Heart left ventricle (tissue), 16 donors: ENCODE measurements at regions not wholly inside any gene's neighbourhood (a gene's known extent, or its start where the extent isn't known, plus 50 kb on each side); places are given as distances from the start of the nearest gene placed in this dataset.

ENCODE experiments used
- ATAC-seq, 4 donors: fragments of 200-7000 bp; cut with Tn5 transposase; one replicate each; pipeline ENCODE4 v1.9.1; 2020 to 2022; ENCODE audit warnings: moderate library complexity in 4 of 4, mild to moderate bottlenecking in 3 of 4, moderate number of reproducible peaks in 1 of 4
- DNase-seq, 5 donors: peaks; one replicate each; pipeline ENCODE4 v3.0.0-alpha.2; 2020
- H3K27ac ChIP-seq, 12 donors: fragments of 200-600 bp; sonication (generic) in 4 of 12; one replicate each; pipeline versions ENCODE4 v1.5.0 to v1.8.0; 2016 to 2022; ENCODE audit warnings: mild to moderate bottlenecking in 2 of 12
- H3K27me3 ChIP-seq, 9 donors: fragments of 200-600 bp; sonication (generic) in 2 of 9; one replicate each; pipeline versions ENCODE4 v1.5.1 to v1.8.0; 2016 to 2022; ENCODE audit warnings: mild to moderate bottlenecking in 3 of 9
- H3K36me3 ChIP-seq, 9 donors: fragments of 200-600 bp; sonication (generic) in 2 of 9; one replicate each; pipeline versions ENCODE4 v1.5.0 to v1.8.0; 2018 to 2022; ENCODE audit warnings: mild to moderate bottlenecking in 2 of 9
- H3K4me1 ChIP-seq, 12 donors: fragments of 200-600 bp; sonication (generic) in 4 of 12; one replicate each; pipeline versions ENCODE4 v1.5.0 to v1.8.0; 2016 to 2022; ENCODE audit warnings: mild to moderate bottlenecking in 3 of 12
- H3K4me3 ChIP-seq, 12 donors: fragments of 200-600 bp; sonication (generic) in 4 of 12; one replicate each; pipeline versions ENCODE4 v1.5.0 to v1.8.0; 2017 to 2022; ENCODE audit warnings: mild to moderate bottlenecking in 9 of 12, moderate library complexity in 4 of 12
- H3K9me3 ChIP-seq, 12 donors: fragments of 200-600 bp; sonication (generic) in 4 of 12; one replicate each; pipeline versions ENCODE4 v1.5.0 to v1.8.0; 2016 to 2022; ENCODE audit warnings: mild to moderate bottlenecking in 1 of 12
- CTCF ChIP-seq, 12 donors: fragments of 200-600 bp; sonication (generic) in 4 of 12; IDR thresholded peaks; one replicate each; pipeline versions ENCODE4 v1.5.0 to v1.8.0; 2018 to 2022; ENCODE audit warnings: antibody characterized with exemption in 12 of 12, mild to moderate bottlenecking in 5 of 12
- POLR2A ChIP-seq, 2 donors: fragments of 450-650 bp; IDR thresholded peaks; one replicate each; pipeline ENCODE4 v1.6.1; 2017; ENCODE audit warnings: antibody characterized with exemption in 2 of 2, mild to moderate bottlenecking in 2 of 2, moderate library complexity in 2 of 2
- WGBS, 4 donors: extraction: QIAGEN DNeasy Blood & Tissue Kit in 2 of 4; methylation state at CpG; one replicate each; pipeline versions ENCODE4 v1.1.5 to v1.1.7; 2013 to 2018; 5-methylcytosine and 5-hydroxymethylcytosine counted together
- intact Hi-C, 10 donors: fragments of 100-400 bp; cut with DNase I; formaldehyde crosslinking; loops; one replicate each; pipeline versions ENCODE4 v1.11.1 to v1.14.2; 2022
- donor health status: ischemic (EF 13 %, LVEDD 7.1; RV severe dilation, severe dysfunction).
- donor health status: healthy with polysubstance abuse.
- donor health status: DM: no; HTN: yes; CAD: no.
- donor health status: DM: no; HTN: no; CAD: no.
- donor health status: ischemic (EF 25% LVEDD 6.9; RV normal size, moderate dysfunction).
- donor health status: ischemic (EF 25% LVEDD 5.7; RV mildly dilated, moderate dysfunction).
- donor health status: healthy.
- donor health status: DM: yes; HTN: yes; CAD: no.
- donor health status: ischemic (EF 35%, LVEDD 5.7; RV mildly dilated, moderate dysfunction).
- donor health status: nonischemic (EF 11% LVEDD 7.7; RV severe dilation, severe dysfunction).
- donor health status: DM: yes; HTN: yes; CAD: no.
- donor health status: PGD.
- donor health status: ischemic (EF 29% LVEDD 5.4; RV normal size, mild dysfunction).
- donor health status: nonischemic (EF 23%, LVEDD 6.1; RV moderate dilation, normal function).

- no peak for ATAC-seq
- intact Hi-C loops: no loop called here
- Histone ChIP-seq H3K27me3 (peaks cover 0 to 4% (median 0%) of the 10 kb centered on the region in 9 donors), H3K27ac (no peak overlapping the region), H3K36me3 (no peaks in the 10 kb centered on the region), H3K9me3 (no peaks in the 10 kb centered on the region), H3K4me1 (no peaks in the 10 kb centered on the region), H3K4me3 (no peak overlapping the region)
- no peak for DNase-seq
- no peak for TF ChIP-seq CTCF (IDR thresholded peaks at IDR 0.05)
- TF ChIP-seq POLR2A (IDR thresholded peaks at IDR 0.05): no peak
These were observed 215.5 kb upstream of the CYRIA start for GRCh38 chr2:16881122-16881521.

- 48 to 69% (median 65%) methylated on average over 2 of the region's 2 CpGs for WGBS, 4 donors
- Histone ChIP-seq H3K4me3 (no peak overlapping the region), H3K27me3 (no peaks in the 10 kb centered on the region), H3K9me3 (no peaks in the 10 kb centered on the region), H3K27ac (no peak overlapping the region), H3K4me1 (no peaks in the 10 kb centered on the region), H3K36me3 (no peaks in the 10 kb centered on the region)
- no peak for DNase-seq
- TF ChIP-seq POLR2A (IDR thresholded peaks at IDR 0.05): no peak
- no peak for TF ChIP-seq CTCF (IDR thresholded peaks at IDR 0.05)
- intact Hi-C loops: no loop called here
- no peak for ATAC-seq
These were observed 205.8 kb upstream of the CYRIA start for GRCh38 chr2:16871411-16871810.

- Histone ChIP-seq H3K4me1 (no peaks in the 10 kb centered on the region), H3K27ac (no peak overlapping the region), H3K9me3 (no peaks in the 10 kb centered on the region), H3K4me3 (no peak overlapping the region), H3K27me3 (no peaks in the 10 kb centered on the region), H3K36me3 (no peaks in the 10 kb centered on the region)
- intact Hi-C loops: no loop called here
- WGBS, 4 donors: 81 to 85% (median 83%) methylated on average over 5 of the region's 5 CpGs
- TF ChIP-seq CTCF (IDR thresholded peaks at IDR 0.05): no peak
- no peak for TF ChIP-seq POLR2A (IDR thresholded peaks at IDR 0.05)
- no peak for DNase-seq
- no peak for ATAC-seq
These were observed 204.9 kb upstream of the CYRIA start for GRCh38 chr2:16870491-16871076.

GRCh38 chr2:16869711-16870110, 204.1 kb upstream of the CYRIA start:
- intact Hi-C loops: no loop called here
- no peak for ATAC-seq

More at GRCh38 chr2:16869711-16870110, 204.1 kb upstream of the CYRIA start:
- H3K4me1 ChIP-seq: no peaks in the 10 kb centered on the region
- TF ChIP-seq CTCF (IDR thresholded peaks at IDR 0.05) (no peak), POLR2A (IDR thresholded peaks at IDR 0.05) (no peak)
- 87 to 89% (median 88%) methylated on average over 4 of the region's 4 CpGs for WGBS, 4 donors
- H3K27ac ChIP-seq: no peak overlapping the region
- no peak for DNase-seq
- H3K9me3 ChIP-seq: no peaks in the 10 kb centered on the region
- H3K36me3 ChIP-seq: no peaks in the 10 kb centered on the region
- H3K27me3 ChIP-seq: no peaks in the 10 kb centered on the region
- H3K4me3 ChIP-seq: no peak overlapping the region
